H9 (cell line): ENCODE measurements at regions not wholly inside any gene's neighbourhood (a gene's known extent, or its start where the extent isn't known, plus 50 kb on each side); places are given as distances from the start of the nearest gene placed in this dataset.

Experiments used
- DNase-seq: peaks from one replicate; pipeline ENCODE4 v3.0.0-alpha.2; 2017
- H2AFZ ChIP-seq: one replicate; pipeline ENCODE4 v1.6.1; 2013; ENCODE audit warnings: mild to moderate bottlenecking, low read length, control low read depth, moderate library complexity
- H2AK5ac ChIP-seq: 2 replicates; pipeline ENCODE4 v1.6.1; 2013; ENCODE audit warnings: low read length, control low read depth, mixed read lengths; ENCODE audit not compliant: insufficient read length
- H2BK120ac ChIP-seq: one replicate; pipeline ENCODE4 v1.6.1; 2013; ENCODE audit warnings: low read depth, mild to moderate bottlenecking, low read length, control low read depth, inconsistent platforms; ENCODE audit not compliant: poor library complexity, severe bottlenecking
- H2BK12ac ChIP-seq: 2 replicates; pipeline ENCODE4 v1.6.1; 2013; ENCODE audit warnings: low read length, control low read depth, mixed read lengths, low read depth; ENCODE audit not compliant: insufficient read length
- H2BK15ac ChIP-seq: 2 replicates; pipeline ENCODE4 v1.6.1; 2013; ENCODE audit warnings: low read depth, low read length, control low read depth
- H2BK20ac ChIP-seq: one replicate; pipeline ENCODE4 v1.6.1; 2013; ENCODE audit warnings: low read depth, mild to moderate bottlenecking, low read length, control low read depth, inconsistent platforms; ENCODE audit not compliant: poor library complexity, severe bottlenecking
- H2BK5ac ChIP-seq: 2 replicates; pipeline ENCODE4 v1.6.1; 2013; ENCODE audit warnings: low read length, control low read depth, mixed read lengths; ENCODE audit not compliant: insufficient read length
- H3K14ac ChIP-seq: 2 replicates; pipeline ENCODE4 v1.6.1; 2013; ENCODE audit warnings: low read length, control low read depth; ENCODE audit not compliant: insufficient read depth
- H3K18ac ChIP-seq: 2 replicates; pipeline ENCODE4 v1.6.1; 2013; ENCODE audit warnings: low read depth, mild to moderate bottlenecking, mixed read lengths, low read length, control low read depth; ENCODE audit not compliant: insufficient read length
- H3K23ac ChIP-seq: 2 replicates; pipeline ENCODE4 v1.6.1; 2013; ENCODE audit warnings: low read length, control low read depth, mixed read lengths, low read depth; ENCODE audit not compliant: insufficient read length
- H3K23me2 ChIP-seq: 2 replicates; pipeline ENCODE4 v1.6.1; 2013; ENCODE audit warnings: low read depth, mild to moderate bottlenecking, mixed read lengths, low read length, control low read depth; ENCODE audit not compliant: insufficient read length, poor library complexity, severe bottlenecking
- H3K27ac ChIP-seq: 2 replicates; pipeline ENCODE4 v1.5.1; 2013; ENCODE audit warnings: low read length, control low read depth, mixed read lengths, low read depth; ENCODE audit not compliant: insufficient read length
- H3K27me3 ChIP-seq: 2 replicates; pipeline ENCODE4 v1.6.1; 2013; ENCODE audit warnings: low read length, control low read depth, inconsistent platforms; ENCODE audit not compliant: insufficient read depth
- H3K4ac ChIP-seq: 2 replicates; pipeline ENCODE4 v1.6.1; 2013; ENCODE audit warnings: low read depth, mild to moderate bottlenecking, control low read depth, inconsistent platforms, low read length, moderate library complexity
- H3K4me1 ChIP-seq: 2 replicates; pipeline ENCODE4 v1.6.1; 2013; ENCODE audit warnings: low read length, control low read depth, inconsistent platforms; ENCODE audit not compliant: insufficient read depth
- H3K4me2 ChIP-seq: 2 replicates; pipeline ENCODE4 v1.6.1; 2013; ENCODE audit warnings: low read length, control low read depth, mixed read lengths; ENCODE audit not compliant: insufficient read length, insufficient read depth
- H3K56ac ChIP-seq: 2 replicates; pipeline ENCODE4 v1.6.1; 2013; ENCODE audit warnings: low read depth, mild to moderate bottlenecking, mixed read lengths, low read length, control low read depth; ENCODE audit not compliant: insufficient read length
- H3K79me1 ChIP-seq: 2 replicates; pipeline ENCODE4 v1.6.1; 2013; ENCODE audit warnings: low read depth, mild to moderate bottlenecking, moderate library complexity, low read length, control low read depth, inconsistent platforms; ENCODE audit not compliant: insufficient read depth, poor library complexity, severe bottlenecking
- H3K79me2 ChIP-seq: 2 replicates; pipeline ENCODE4 v1.6.1; 2013; ENCODE audit warnings: low read length, control low read depth, inconsistent platforms; ENCODE audit not compliant: insufficient read depth
- H3K9ac ChIP-seq: 2 replicates; pipeline ENCODE4 v1.6.1; 2013; ENCODE audit warnings: low read length, control low read depth, mixed read lengths; ENCODE audit not compliant: insufficient read length; ENCODE audit errors: extremely low read depth
- H3K9me3 ChIP-seq: one replicate; pipeline ENCODE4 v1.6.1; 2013; ENCODE audit warnings: low read depth, low read length, inconsistent platforms; ENCODE audit not compliant: control insufficient read depth
- H3T11ph ChIP-seq: one replicate; pipeline ENCODE4 v1.6.1; 2013; ENCODE audit warnings: mild to moderate bottlenecking, low read length, control low read depth, inconsistent platforms
- H4K20me1 ChIP-seq: one replicate; pipeline ENCODE4 v1.6.1; 2013; ENCODE audit not compliant: control insufficient read depth, insufficient read length, insufficient read depth
- H4K5ac ChIP-seq: 2 replicates; pipeline ENCODE4 v1.6.1; 2013; ENCODE audit warnings: low read depth, mild to moderate bottlenecking, mixed read lengths, low read length, control low read depth; ENCODE audit not compliant: insufficient read length
- H4K8ac ChIP-seq: replicated peaks from 2 replicates; pipeline ENCODE4 v1.6.1; 2013; ENCODE audit warnings: low read length, control low read depth, mixed read lengths, low read depth; ENCODE audit not compliant: insufficient read length
- H4K91ac ChIP-seq: 2 replicates; pipeline ENCODE4 v1.6.1; 2013; ENCODE audit warnings: low read depth, mild to moderate bottlenecking, moderate library complexity, mixed read lengths, low read length, control low read depth; ENCODE audit not compliant: insufficient read length
- H3K27ac Mint-ChIP-seq, 3 experiments: 2 replicates in 2 of 3; 3 replicates in 1 of 3; pipeline ENCODE4 v1.8.0; 2020 to 2021; ENCODE audit warnings: mixed read lengths in 3 of 3, mild to moderate bottlenecking in 1 of 3, moderate library complexity in 1 of 3
- H3K27me3 Mint-ChIP-seq: 2 replicates; pipeline ENCODE4 v1.8.0; 2021; ENCODE audit warnings: low read depth, mild to moderate bottlenecking, moderate library complexity, mixed read lengths
- H3K36me3 Mint-ChIP-seq, 3 experiments: 2 replicates in 2 of 3; 3 replicates in 1 of 3; pipeline ENCODE4 v1.8.0; 2020 to 2021; ENCODE audit warnings: low read depth in 3 of 3, mixed read lengths in 3 of 3; ENCODE audit not compliant: insufficient read depth in 1 of 3
- H3K4me1 Mint-ChIP-seq, 2 experiments: 2 replicates each; pipeline ENCODE4 v1.8.0; 2020; ENCODE audit warnings: mixed read lengths in 2 of 2
- H3K4me3 Mint-ChIP-seq, 2 experiments: 2 replicates in 1 of 2; 3 replicates in 1 of 2; pipeline ENCODE4 v1.8.0; 2020 to 2021; ENCODE audit warnings: mild to moderate bottlenecking in 2 of 2, mixed read lengths in 2 of 2, moderate library complexity in 1 of 2
- H3K9me3 Mint-ChIP-seq, 2 experiments: 2 replicates in 1 of 2; 3 replicates in 1 of 2; pipeline ENCODE4 v1.8.0; 2020; ENCODE audit warnings: mild to moderate bottlenecking in 2 of 2, mixed read lengths in 2 of 2, moderate library complexity in 1 of 2
- CTCF ChIP-seq: fragments of 200-600 bp; sonication (generic); conservative IDR thresholded peaks from 3 replicates; pipeline ENCODE4 v1.8.0; 2021; ENCODE audit warnings: antibody characterized with exemption, mild to moderate bottlenecking
- WGBS: extraction: QIAGEN DNeasy Blood & Tissue Kit; methylation state at CpG from one replicate; pipeline ENCODE4 v1.1.7; 2013; ENCODE audit warnings: missing lambda C conversion rate, low lambda C conversion rate, mixed read lengths; ENCODE audit not compliant: insufficient read length; ENCODE audit errors: extremely low coverage; 5-methylcytosine and 5-hydroxymethylcytosine counted together

GRCh38 chr12:91931111-91931510, 214.5 kb downstream of the BTG1 start:
- no peaks in the 10 kb centered on the region for H3K79me1 ChIP-seq
- H3K4ac ChIP-seq: no peak overlapping the region
- Mint-ChIP-seq H3K27me3 (no peaks in the 10 kb centered on the region), H3K36me3 (no peaks in the 10 kb centered on the region), H3K9me3 (no peaks in the 10 kb centered on the region), H3K4me3 (no peak overlapping the region), H3K27ac (no peak overlapping the region), H3K4me1 (peaks cover 9 to 10% of the 10 kb centered on the region in 2 experiments)
- H4K91ac ChIP-seq: no peak overlapping the region
- H3T11ph ChIP-seq: no peak overlapping the region
- no peak overlapping the region for H3K4me2 ChIP-seq
- H2AK5ac ChIP-seq: no peak overlapping the region
- no peaks in the 10 kb centered on the region for H3K23me2 ChIP-seq
- H2BK5ac ChIP-seq: no peak overlapping the region
- no peak overlapping the region for H2AFZ ChIP-seq
- no peak overlapping the region for H4K5ac ChIP-seq
- no peaks in the 10 kb centered on the region for H4K20me1 ChIP-seq
- no peak overlapping the region for H3K9ac ChIP-seq
- H3K4me1 ChIP-seq: no peaks in the 10 kb centered on the region
- H4K8ac ChIP-seq: no peak overlapping the region
- H2BK15ac ChIP-seq: no peak overlapping the region
- no peak overlapping the region for H3K23ac ChIP-seq
- no peaks in the 10 kb centered on the region for H3K79me2 ChIP-seq
- H2BK120ac ChIP-seq: no peak overlapping the region
- no peak for TF ChIP-seq CTCF
- H3K27me3 ChIP-seq: no peaks in the 10 kb centered on the region
- no peak for DNase-seq
- no peak overlapping the region for H3K18ac ChIP-seq
- H3K14ac ChIP-seq: no peak overlapping the region
- H2BK12ac ChIP-seq: no peak overlapping the region
- no CpG with 5 or more reads among the region's 2 CpGs for WGBS
- no peaks in the 10 kb centered on the region for H3K9me3 ChIP-seq
- H3K56ac ChIP-seq: no peak overlapping the region
- H3K27ac ChIP-seq: no peak overlapping the region
- no peak overlapping the region for H2BK20ac ChIP-seq
